ENCODE measurements at regions not wholly inside any gene's neighbourhood (a gene's known extent, or its start where the extent isn't known, plus 50 kb on each side); places are given as distances from the start of the nearest gene placed in this dataset.
"Not testable (repeated sequence)": the region's sequence is repeated elsewhere in the genome, so short reads cannot be mapped to it uniquely, and the experiment has no call there.

DNA sequence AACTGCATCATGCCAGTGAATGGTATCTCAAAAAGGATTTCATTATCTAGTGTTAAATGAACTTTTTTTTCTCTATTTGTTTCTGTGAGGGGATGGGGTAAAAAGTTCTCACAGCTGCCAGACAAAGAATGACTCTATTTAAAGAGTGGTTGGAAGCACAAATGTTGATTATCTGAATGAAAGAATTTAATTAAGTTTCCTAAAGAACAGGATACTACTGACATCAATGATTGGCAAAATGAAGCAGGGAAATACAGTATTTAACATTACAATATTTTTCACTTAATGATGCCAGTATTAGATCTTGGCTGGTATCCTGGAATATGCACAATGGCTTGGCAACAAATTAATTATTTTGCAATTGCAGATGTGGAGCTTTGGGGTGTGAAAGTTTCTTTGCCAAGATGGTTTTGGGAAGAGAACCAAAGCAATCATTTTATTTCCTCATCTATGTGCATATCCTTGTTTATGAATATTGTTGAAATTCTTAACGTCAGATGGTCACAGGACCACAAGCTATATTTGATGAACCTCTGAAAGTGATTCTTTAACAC is 336.8 kb downstream of the ARL4A start:
- H3K9ac ChIP-seq (ENCODE audit: low read length), result no peak overlapping the region
- no peak overlapping the region for H4K5ac ChIP-seq (ENCODE audit: low read length)
- no peak overlapping the region for H2BK120ac ChIP-seq (ENCODE audit: low read depth, low read length)
- H3K36me3 ChIP-seq (ENCODE audit: control insufficient read depth, insufficient read depth, low read length), result no peaks in the 10 kb centered on the region
- no peak overlapping the region for H2BK5ac ChIP-seq (ENCODE audit: low read length)
- no peak overlapping the region for H3K4me3 ChIP-seq (ENCODE audit: low read length)
- no peaks in the 10 kb centered on the region for H3K27me3 ChIP-seq (ENCODE audit: insufficient read depth, low read length, poor library complexity)
- H3K56ac ChIP-seq (ENCODE audit: low read length), result no peak overlapping the region
- H3K4me2 ChIP-seq (ENCODE audit: low read length), result no peak overlapping the region
- H2AK5ac ChIP-seq (ENCODE audit: low read length), result no peak overlapping the region
- H3K79me2 ChIP-seq (ENCODE audit: control insufficient read depth, insufficient read depth, low read length), result no peaks in the 10 kb centered on the region
- H3K79me1 ChIP-seq (ENCODE audit: low read length), result no peaks in the 10 kb centered on the region
- no peak overlapping the region for H3K23ac ChIP-seq (ENCODE audit: low read length)
- no peak for DNase-seq
- no peaks in the 10 kb centered on the region for H3K4me1 ChIP-seq (ENCODE audit: control insufficient read depth, low read depth, low read length)
- no peak overlapping the region for H3K4ac ChIP-seq (ENCODE audit: low read depth, low read length)
- H3K27ac ChIP-seq (ENCODE audit: low read depth, low read length), result no peak overlapping the region
- H2BK15ac ChIP-seq (replicated peaks; ENCODE audit: low read depth), result no peak overlapping the region
- no peak overlapping the region for H3K18ac ChIP-seq (ENCODE audit: low read length)
- H4K8ac ChIP-seq (ENCODE audit: low read depth, low read length), result no peak overlapping the region
- WGBS (ENCODE audit: extremely low coverage, insufficient coverage, low lambda C conversion rate), result no CpG with 5 or more reads among the region's 1 CpG

DNA sequence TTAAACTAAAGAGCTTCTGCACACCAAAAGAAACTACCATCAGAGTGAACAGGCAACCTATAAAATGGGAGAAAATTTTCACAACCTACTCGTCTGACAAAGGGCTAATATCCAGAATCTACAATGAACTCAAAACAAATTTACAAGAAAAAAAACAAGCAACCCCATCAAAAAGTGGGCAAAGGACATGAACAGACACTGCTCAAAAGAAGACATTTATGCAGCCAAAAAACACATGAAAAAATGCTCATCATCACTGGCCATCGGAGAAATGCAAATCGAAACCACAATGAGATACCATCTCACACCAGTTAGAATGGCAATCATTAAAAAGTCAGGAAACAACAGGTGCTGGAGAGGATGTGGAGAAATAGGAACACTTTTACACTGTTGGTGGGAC is 337.6 kb downstream of the ARL4A start:
- H2BK15ac ChIP-seq (replicated peaks; ENCODE audit: low read depth); H3K27me3 ChIP-seq (ENCODE audit: insufficient read depth, low read length, poor library complexity); H4K5ac ChIP-seq (ENCODE audit: low read length); H3K4me1 ChIP-seq (ENCODE audit: control insufficient read depth, low read depth, low read length); H3K27ac ChIP-seq (ENCODE audit: low read depth, low read length); H3K4ac ChIP-seq (ENCODE audit: low read depth, low read length); H2BK120ac ChIP-seq (ENCODE audit: low read depth, low read length); H3K79me2 ChIP-seq (ENCODE audit: control insufficient read depth, insufficient read depth, low read length); H3K4me2 ChIP-seq (ENCODE audit: low read length); H3K36me3 ChIP-seq (ENCODE audit: control insufficient read depth, insufficient read depth, low read length); H3K9ac ChIP-seq (ENCODE audit: low read length); H3K18ac ChIP-seq (ENCODE audit: low read length); H2AK5ac ChIP-seq (ENCODE audit: low read length); DNase-seq; H3K4me3 ChIP-seq (ENCODE audit: low read length); H4K8ac ChIP-seq (ENCODE audit: low read depth, low read length); H3K23ac ChIP-seq (ENCODE audit: low read length); H2BK5ac ChIP-seq (ENCODE audit: low read length); H3K56ac ChIP-seq (ENCODE audit: low read length); H3K79me1 ChIP-seq (ENCODE audit: low read length): not testable (repeated sequence)
- WGBS (ENCODE audit: extremely low coverage, insufficient coverage, low lambda C conversion rate), result no CpG with 5 or more reads among the region's 3 CpGs

DNA sequence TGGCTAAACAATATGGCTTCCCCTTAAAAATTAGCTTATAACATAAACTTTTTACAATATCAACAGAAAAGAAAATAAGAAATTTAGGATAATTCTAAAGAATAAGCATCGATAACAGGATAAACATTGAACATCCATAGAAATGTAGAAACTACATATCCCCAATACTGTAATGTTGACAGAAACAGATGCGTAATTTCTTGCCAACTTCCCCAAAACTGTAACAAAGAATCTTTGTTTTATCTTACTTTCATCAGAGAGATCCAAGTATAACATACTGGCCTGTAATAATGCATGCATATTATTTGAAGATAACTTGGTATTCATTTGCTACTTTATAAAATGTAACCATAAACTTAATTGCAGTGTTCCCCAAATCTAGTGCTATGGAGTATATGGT is 339.9 kb downstream of the ARL4A start:
- Histone ChIP-seq H4K5ac (ENCODE audit: low read length) (no peak overlapping the region), H3K18ac (ENCODE audit: low read length) (no peak overlapping the region), H3K79me2 (ENCODE audit: control insufficient read depth, insufficient read depth, low read length) (no peaks in the 10 kb centered on the region), H3K23ac (ENCODE audit: low read length) (no peak overlapping the region), H2BK5ac (ENCODE audit: low read length) (no peak overlapping the region), H4K8ac (ENCODE audit: low read depth, low read length) (no peak overlapping the region), H3K56ac (ENCODE audit: low read length) (no peak overlapping the region), H3K27ac (ENCODE audit: low read depth, low read length) (no peak overlapping the region), H3K79me1 (ENCODE audit: low read length) (no peaks in the 10 kb centered on the region), H2AK5ac (ENCODE audit: low read length) (no peak overlapping the region), H3K4me1 (ENCODE audit: control insufficient read depth, low read depth, low read length) (no peaks in the 10 kb centered on the region), H3K9ac (ENCODE audit: low read length) (no peak overlapping the region), H3K27me3 (ENCODE audit: insufficient read depth, low read length, poor library complexity) (no peaks in the 10 kb centered on the region), H2BK120ac (ENCODE audit: low read depth, low read length) (no peak overlapping the region), H2BK15ac (replicated peaks; ENCODE audit: low read depth) (no peak overlapping the region), H3K4me3 (ENCODE audit: low read length) (no peak overlapping the region), H3K4me2 (ENCODE audit: low read length) (no peak overlapping the region), H3K4ac (ENCODE audit: low read depth, low read length) (no peak overlapping the region), H3K36me3 (ENCODE audit: control insufficient read depth, insufficient read depth, low read length) (no peaks in the 10 kb centered on the region)
- DNase-seq, result no peak
- no CpG with 5 or more reads among the region's 2 CpGs for WGBS (ENCODE audit: extremely low coverage, insufficient coverage, low lambda C conversion rate)

DNA sequence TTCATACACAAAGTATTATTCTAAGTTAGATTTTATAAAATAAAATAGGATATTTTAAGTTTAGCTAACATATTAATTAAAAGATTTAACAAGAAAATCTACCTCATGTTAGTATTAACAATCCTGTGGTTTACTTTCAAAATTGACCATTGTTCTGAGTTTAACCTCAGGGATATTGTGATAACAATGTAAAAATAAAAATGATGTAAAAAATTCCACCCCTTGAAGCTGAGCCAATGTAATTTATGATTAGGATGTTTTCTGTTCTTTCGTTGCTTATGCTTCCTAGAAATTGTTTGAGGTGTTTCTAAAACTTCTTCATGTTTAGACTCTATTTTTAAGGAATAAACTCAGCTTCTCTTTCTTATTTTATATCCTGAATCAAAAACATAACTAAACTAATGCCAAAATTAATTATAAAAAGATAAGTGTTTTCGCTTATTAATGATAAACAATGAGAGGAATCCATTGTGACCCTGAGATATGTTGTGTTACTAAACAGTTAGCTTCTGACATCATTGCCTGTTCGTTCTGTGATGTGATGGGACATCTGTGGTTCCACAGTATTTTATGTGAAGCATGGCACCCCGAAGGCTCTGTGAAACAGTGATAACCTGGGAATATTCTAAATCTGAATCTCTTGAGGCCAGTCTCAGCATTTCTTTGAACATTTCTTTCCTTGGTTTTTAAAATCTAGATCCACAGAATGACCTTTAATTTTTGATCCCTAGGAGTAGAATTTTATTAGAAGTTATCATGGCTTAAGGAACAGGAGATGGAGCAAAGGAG is 340.8 kb downstream of the ARL4A start:
- no peak overlapping the region for H2AK5ac ChIP-seq (ENCODE audit: low read length)
- no peaks in the 10 kb centered on the region for H3K36me3 ChIP-seq (ENCODE audit: control insufficient read depth, insufficient read depth, low read length)
- H3K9ac ChIP-seq (ENCODE audit: low read length), result no peak overlapping the region
- no peaks in the 10 kb centered on the region for H3K4me1 ChIP-seq (ENCODE audit: control insufficient read depth, low read depth, low read length)
- H2BK5ac ChIP-seq (ENCODE audit: low read length), result no peak overlapping the region
- H2BK15ac ChIP-seq (replicated peaks; ENCODE audit: low read depth), result no peak overlapping the region
- no peak overlapping the region for H3K27ac ChIP-seq (ENCODE audit: low read depth, low read length)
- no peaks in the 10 kb centered on the region for H3K27me3 ChIP-seq (ENCODE audit: insufficient read depth, low read length, poor library complexity)
- H3K56ac ChIP-seq (ENCODE audit: low read length), result no peak overlapping the region
- H3K23ac ChIP-seq (ENCODE audit: low read length), result no peak overlapping the region
- no peaks in the 10 kb centered on the region for H3K79me1 ChIP-seq (ENCODE audit: low read length)
- no peak overlapping the region for H3K4me3 ChIP-seq (ENCODE audit: low read length)
- H3K79me2 ChIP-seq (ENCODE audit: control insufficient read depth, insufficient read depth, low read length), result no peaks in the 10 kb centered on the region
- no peak overlapping the region for H4K5ac ChIP-seq (ENCODE audit: low read length)
- no peak overlapping the region for H3K4me2 ChIP-seq (ENCODE audit: low read length)
- no peak overlapping the region for H2BK120ac ChIP-seq (ENCODE audit: low read depth, low read length)
- H3K4ac ChIP-seq (ENCODE audit: low read depth, low read length), result no peak overlapping the region
- no peak for DNase-seq
- no peak overlapping the region for H3K18ac ChIP-seq (ENCODE audit: low read length)
- WGBS (ENCODE audit: extremely low coverage, insufficient coverage, low lambda C conversion rate), result no CpG with 5 or more reads among the region's 4 CpGs
- no peak overlapping the region for H4K8ac ChIP-seq (ENCODE audit: low read depth, low read length)

DNA sequence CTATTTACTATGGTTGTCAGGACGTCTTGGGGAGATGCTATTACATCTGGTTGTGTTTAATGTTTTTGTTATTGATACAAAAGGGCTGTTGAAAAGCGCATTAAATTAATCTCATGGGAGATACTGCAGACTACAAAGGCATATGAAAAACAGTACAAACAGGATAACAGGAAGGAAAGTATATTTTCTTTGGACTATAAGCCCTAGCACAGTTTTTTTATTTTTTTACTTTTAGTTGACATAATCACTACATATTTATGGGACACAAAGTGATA is 341.3 kb downstream of the ARL4A start:
- no peak overlapping the region for H2AK5ac ChIP-seq (ENCODE audit: low read length)
- WGBS (ENCODE audit: extremely low coverage, insufficient coverage, low lambda C conversion rate), result no CpG with 5 or more reads among the region's 2 CpGs
- H3K79me1 ChIP-seq (ENCODE audit: low read length), result no peaks in the 10 kb centered on the region
- no peak overlapping the region for H3K56ac ChIP-seq (ENCODE audit: low read length)
- no peaks in the 10 kb centered on the region for H3K79me2 ChIP-seq (ENCODE audit: control insufficient read depth, insufficient read depth, low read length)
- H4K8ac ChIP-seq (ENCODE audit: low read depth, low read length), result no peak overlapping the region
- no peak overlapping the region for H3K27ac ChIP-seq (ENCODE audit: low read depth, low read length)
- no peak overlapping the region for H3K18ac ChIP-seq (ENCODE audit: low read length)
- no peak overlapping the region for H3K4me2 ChIP-seq (ENCODE audit: low read length)
- no peak overlapping the region for H2BK15ac ChIP-seq (replicated peaks; ENCODE audit: low read depth)
- no peak for DNase-seq
- no peaks in the 10 kb centered on the region for H3K4me1 ChIP-seq (ENCODE audit: control insufficient read depth, low read depth, low read length)
- no peaks in the 10 kb centered on the region for H3K36me3 ChIP-seq (ENCODE audit: control insufficient read depth, insufficient read depth, low read length)
- H3K9ac ChIP-seq (ENCODE audit: low read length), result no peak overlapping the region
- H3K4ac ChIP-seq (ENCODE audit: low read depth, low read length), result no peak overlapping the region
- H2BK120ac ChIP-seq (ENCODE audit: low read depth, low read length), result no peak overlapping the region
- no peak overlapping the region for H4K5ac ChIP-seq (ENCODE audit: low read length)
- H2BK5ac ChIP-seq (ENCODE audit: low read length), result no peak overlapping the region
- no peak overlapping the region for H3K4me3 ChIP-seq (ENCODE audit: low read length)
- no peak overlapping the region for H3K23ac ChIP-seq (ENCODE audit: low read length)
- H3K27me3 ChIP-seq (ENCODE audit: insufficient read depth, low read length, poor library complexity), result no peaks in the 10 kb centered on the region

DNA sequence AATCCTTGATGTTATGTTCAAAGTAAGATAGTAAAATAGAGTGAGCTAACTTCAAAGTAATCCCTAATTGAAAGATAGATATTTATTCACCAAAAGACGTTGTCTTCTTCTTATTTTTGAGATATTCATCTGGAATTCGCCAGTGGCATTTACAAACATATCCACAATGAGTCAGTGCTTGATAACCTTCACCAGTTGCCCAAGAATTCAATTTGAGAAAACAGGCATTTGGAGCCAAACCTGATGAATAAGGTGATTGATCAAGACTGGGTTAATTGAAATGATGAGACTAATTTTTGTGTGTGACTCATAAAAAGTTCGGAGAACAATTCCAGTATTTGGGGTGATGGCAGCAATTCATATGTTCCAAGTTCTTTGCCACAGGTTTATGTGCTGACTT is 344.0 kb downstream of the ARL4A start:
- no peak overlapping the region for H3K27ac ChIP-seq (ENCODE audit: low read depth, low read length)
- H3K4me1 ChIP-seq (ENCODE audit: control insufficient read depth, low read depth, low read length), result no peaks in the 10 kb centered on the region
- no CpG with 5 or more reads among the region's 3 CpGs for WGBS (ENCODE audit: extremely low coverage, insufficient coverage, low lambda C conversion rate)

More for the DNA sequence above, 344.0 kb downstream of the ARL4A start:
- Histone ChIP-seq H3K79me1 (ENCODE audit: low read length) (no peaks in the 10 kb centered on the region), H3K18ac (ENCODE audit: low read length) (no peak overlapping the region), H3K79me2 (ENCODE audit: control insufficient read depth, insufficient read depth, low read length) (no peaks in the 10 kb centered on the region), H2BK120ac (ENCODE audit: low read depth, low read length) (no peak overlapping the region), H3K56ac (ENCODE audit: low read length) (no peak overlapping the region), H3K4ac (ENCODE audit: low read depth, low read length) (no peak overlapping the region), H2AK5ac (ENCODE audit: low read length) (no peak overlapping the region), H4K8ac (ENCODE audit: low read depth, low read length) (no peak overlapping the region), H3K23ac (ENCODE audit: low read length) (no peak overlapping the region), H4K5ac (ENCODE audit: low read length) (no peak overlapping the region), H3K36me3 (ENCODE audit: control insufficient read depth, insufficient read depth, low read length) (no peaks in the 10 kb centered on the region), H3K9ac (ENCODE audit: low read length) (no peak overlapping the region), H2BK5ac (ENCODE audit: low read length) (no peak overlapping the region), H2BK15ac (replicated peaks; ENCODE audit: low read depth) (no peak overlapping the region), H3K27me3 (ENCODE audit: insufficient read depth, low read length, poor library complexity) (no peaks in the 10 kb centered on the region), H3K4me2 (ENCODE audit: low read length) (no peak overlapping the region), H3K4me3 (ENCODE audit: low read length) (no peak overlapping the region)
- no peak for DNase-seq

Measured in mesendoderm (in vitro differentiated cells).